ENCODE measurements at regions not wholly inside any gene's neighbourhood (a gene's known extent, or its start where the extent isn't known, plus 50 kb on each side); places are given as distances from the start of the nearest gene placed in this dataset.

- no peak for TF ChIP-seq CTCF (IDR thresholded peaks at IDR 0.05; ENCODE audit: low read depth, low read length)
- DNase-seq (ENCODE audit: extremely low read depth, low read depth): no peak
Measured at GRCh38 chr1:103949779-103950178, 200.1 kb downstream of the AMY1C start.

- no peak for TF ChIP-seq CTCF (IDR thresholded peaks at IDR 0.05; ENCODE audit: low read depth, low read length)
Measured at GRCh38 chr1:103953386-103953785, 203.7 kb downstream of the AMY1C start.

GRCh38 chr1:103958699-103959098 is 209.0 kb downstream of the AMY1C start:
- DNase-seq (ENCODE audit: extremely low read depth, low read depth): no peak
- no peak for TF ChIP-seq CTCF (IDR thresholded peaks at IDR 0.05; ENCODE audit: low read depth, low read length)

More at GRCh38 chr1:103953386-103953785, 203.7 kb downstream of the AMY1C start:
- DNase-seq (ENCODE audit: extremely low read depth, low read depth): no peak

GRCh38 chr1:103959565-103959964 is 209.9 kb downstream of the AMY1C start:
- no peak for TF ChIP-seq CTCF (IDR thresholded peaks at IDR 0.05; ENCODE audit: low read depth, low read length)
- no peak for DNase-seq (ENCODE audit: extremely low read depth, low read depth)

GRCh38 chr1:103960045-103960444 is 210.3 kb downstream of the AMY1C start:
- no peak for DNase-seq (ENCODE audit: extremely low read depth, low read depth)
- no peak for TF ChIP-seq CTCF (IDR thresholded peaks at IDR 0.05; ENCODE audit: low read depth, low read length)

- TF ChIP-seq CTCF (IDR thresholded peaks at IDR 0.05; ENCODE audit: low read depth, low read length): no peak
Measured at GRCh38 chr1:103960710-103961109, 211.0 kb downstream of the AMY1C start.

GRCh38 chr1:103986792-103987191 is 237.1 kb downstream of the AMY1C start:
- DNase-seq (ENCODE audit: extremely low read depth, low read depth): no peak
- no peak for TF ChIP-seq CTCF (IDR thresholded peaks at IDR 0.05; ENCODE audit: low read depth, low read length)

More at GRCh38 chr1:103960710-103961109, 211.0 kb downstream of the AMY1C start:
- no peak for DNase-seq (ENCODE audit: extremely low read depth, low read depth)
